ENCODE measurements at regions not wholly inside any gene's neighbourhood (a gene's known extent, or its start where the extent isn't known, plus 50 kb on each side); places are given as distances from the start of the nearest gene placed in this dataset.
A peak's percentile ranks its signal among the peaks of the same experiment; 100 is the strongest.

GRCh38 chr12:67797185-67797741, 148.7 kb downstream of the DYRK2 start:
- no peak for DNase-seq (ENCODE audit: low read depth, low spot score)

GRCh38 chr12:67797753-67798152, 149.2 kb downstream of the DYRK2 start:
- DNase-seq (ENCODE audit: low read depth, low spot score), result no peak

- DNase-seq (ENCODE audit: low read depth, low spot score), result no peak
Measured at GRCh38 chr12:67798768-67799167, 150.2 kb downstream of the DYRK2 start.

- DNase-seq (ENCODE audit: low read depth, low spot score), result no peak
Measured at GRCh38 chr12:67802731-67803130, 154.2 kb downstream of the DYRK2 start.

- DNase-seq (ENCODE audit: low read depth, low spot score), result no peak
Measured at GRCh38 chr12:67803278-67803993, 154.9 kb downstream of the DYRK2 start.

GRCh38 chr12:67804168-67804567, 155.6 kb downstream of the DYRK2 start:
- no peak for DNase-seq (ENCODE audit: low read depth, low spot score)

- no peak for DNase-seq (ENCODE audit: low read depth, low spot score)
Measured at GRCh38 chr12:67807814-67808213, 159.3 kb downstream of the DYRK2 start.

- DNase-seq (ENCODE audit: low read depth, low spot score), result no peak
Measured at GRCh38 chr12:67810166-67810565, 161.6 kb downstream of the DYRK2 start.

GRCh38 chr12:67811437-67812361, 163.2 kb downstream of the DYRK2 start:
- DNase-seq (ENCODE audit: low read depth, low spot score), result no peak

- DNase-seq (ENCODE audit: low read depth, low spot score), result no peak
Measured at GRCh38 chr12:67813456-67813904, 164.9 kb downstream of the DYRK2 start.

- no peak for DNase-seq (ENCODE audit: low read depth, low spot score)
Measured at GRCh38 chr12:67816269-67816668, 167.7 kb downstream of the DYRK2 start.

GRCh38 chr12:67818459-67818903, 169.9 kb downstream of the DYRK2 start:
- no peak for DNase-seq (ENCODE audit: low read depth, low spot score)

- DNase-seq (ENCODE audit: low read depth, low spot score), result no peak
Measured at GRCh38 chr12:67819902-67820301, 169.3 kb upstream of the IFNG-AS1 start.

GRCh38 chr12:67820694-67821093, 168.6 kb upstream of the IFNG-AS1 start:
- no peak for DNase-seq (ENCODE audit: low read depth, low spot score)

- DNase-seq (ENCODE audit: low read depth, low spot score), result no peak
Measured at GRCh38 chr12:67822826-67823225, 166.4 kb upstream of the IFNG-AS1 start.

- DNase-seq (ENCODE audit: low read depth, low spot score), result no peak
Measured at GRCh38 chr12:67826148-67826547, 163.1 kb upstream of the IFNG-AS1 start.

- peak; percentile 12 for DNase-seq (ENCODE audit: low read depth, low spot score)
Measured at GRCh38 chr12:67826946-67827720, 162.1 kb upstream of the IFNG-AS1 start.

GRCh38 chr12:67827820-67828383, 161.3 kb upstream of the IFNG-AS1 start:
- peak; percentile 58 for DNase-seq (ENCODE audit: low read depth, low spot score)

GRCh38 chr12:67829896-67830295, 159.4 kb upstream of the IFNG-AS1 start:
- no peak for DNase-seq (ENCODE audit: low read depth, low spot score)

GRCh38 chr12:67832155-67832554, 157.1 kb upstream of the IFNG-AS1 start:
- no peak for DNase-seq (ENCODE audit: low read depth, low spot score)

- no peak for DNase-seq (ENCODE audit: low read depth, low spot score)
Measured at GRCh38 chr12:67833602-67834001, 155.6 kb upstream of the IFNG-AS1 start.

Measured in smooth muscle cell of the brain vasculature (primary cell).